ENCODE measurements at regions not wholly inside any gene's neighbourhood (a gene's known extent, or its start where the extent isn't known, plus 50 kb on each side); places are given as distances from the start of the nearest gene placed in this dataset.

GRCh38 chrX:121635141-121635540, 587.7 kb downstream of the GLUD2 start:
- TF ChIP-seq PRDM1 (tag by site-specific recombination; IDR thresholded peaks at IDR 0.05) = no peak
- TF ChIP-seq ATF2 (tag by site-specific recombination; IDR thresholded peaks at IDR 0.05; ENCODE audit: low read depth) = no peak
- no peak for TF ChIP-seq ZNF585B (tag by site-specific recombination; IDR thresholded peaks at IDR 0.05)
- no peak for TF ChIP-seq TSHZ1 (tag by site-specific recombination; IDR thresholded peaks at IDR 0.05; ENCODE audit: borderline replicate concordance)
- TF ChIP-seq, protein P1, sequence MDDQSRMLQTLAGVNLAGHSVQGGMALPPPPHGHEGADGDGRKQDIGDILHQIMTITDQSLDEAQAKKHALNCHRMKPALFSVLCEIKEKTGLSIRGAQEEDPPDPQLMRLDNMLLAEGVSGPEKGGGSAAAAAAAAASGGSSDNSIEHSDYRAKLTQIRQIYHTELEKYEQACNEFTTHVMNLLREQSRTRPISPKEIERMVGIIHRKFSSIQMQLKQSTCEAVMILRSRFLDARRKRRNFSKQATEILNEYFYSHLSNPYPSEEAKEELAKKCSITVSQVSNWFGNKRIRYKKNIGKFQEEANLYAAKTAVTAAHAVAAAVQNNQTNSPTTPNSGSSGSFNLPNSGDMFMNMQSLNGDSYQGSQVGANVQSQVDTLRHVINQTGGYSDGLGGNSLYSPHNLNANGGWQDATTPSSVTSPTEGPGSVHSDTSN (CRISPR knock-in tag; IDR thresholded peaks at IDR 0.05) = no peak
- TF ChIP-seq ZBTB26 (tag by site-specific recombination; optimal IDR thresholded peaks at IDR 0.05) = no peak
- TF ChIP-seq ZNF600 (tag by site-specific recombination; IDR thresholded peaks at IDR 0.05) = no peak
- TF ChIP-seq, protein P2, sequence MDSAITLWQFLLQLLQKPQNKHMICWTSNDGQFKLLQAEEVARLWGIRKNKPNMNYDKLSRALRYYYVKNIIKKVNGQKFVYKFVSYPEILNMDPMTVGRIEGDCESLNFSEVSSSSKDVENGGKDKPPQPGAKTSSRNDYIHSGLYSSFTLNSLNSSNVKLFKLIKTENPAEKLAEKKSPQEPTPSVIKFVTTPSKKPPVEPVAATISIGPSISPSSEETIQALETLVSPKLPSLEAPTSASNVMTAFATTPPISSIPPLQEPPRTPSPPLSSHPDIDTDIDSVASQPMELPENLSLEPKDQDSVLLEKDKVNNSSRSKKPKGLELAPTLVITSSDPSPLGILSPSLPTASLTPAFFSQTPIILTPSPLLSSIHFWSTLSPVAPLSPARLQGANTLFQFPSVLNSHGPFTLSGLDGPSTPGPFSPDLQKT (IDR thresholded peaks at IDR 0.05; ENCODE audit: borderline replicate concordance, low read depth, low read length) = no peak
- no peak for TF ChIP-seq ZNF114 (tag by site-specific recombination; IDR thresholded peaks at IDR 0.05)
- TF ChIP-seq ZNF221 (tag by site-specific recombination; IDR thresholded peaks at IDR 0.05; ENCODE audit: borderline replicate concordance) = no peak
- TF ChIP-seq CTCF (tag by site-specific recombination; IDR thresholded peaks at IDR 0.05) = no peak
